Osteocyte (in vitro differentiated cells): ENCODE measurements at regions not wholly inside any gene's neighbourhood (a gene's known extent, or its start where the extent isn't known, plus 50 kb on each side); places are given as distances from the start of the nearest gene placed in this dataset.

Experiments
- DNase-seq: peaks from one replicate; pipeline ENCODE4 v3.0.0; 2021; ENCODE audit warnings: mixed read lengths; ENCODE audit not compliant: unreplicated experiment; ENCODE audit errors: extremely low spot score
- H3K27ac Mint-ChIP-seq: one replicate; pipeline ENCODE4 v1.8.0; 2021; ENCODE audit warnings: mild to moderate bottlenecking, mixed read lengths; ENCODE audit not compliant: unreplicated experiment
- H3K27me3 Mint-ChIP-seq: one replicate; pipeline ENCODE4 v1.8.0; 2021; ENCODE audit warnings: mixed read lengths; ENCODE audit not compliant: unreplicated experiment
- H3K36me3 Mint-ChIP-seq: one replicate; pipeline ENCODE4 v1.8.0; 2021; ENCODE audit warnings: mixed read lengths; ENCODE audit not compliant: unreplicated experiment
- H3K4me1 Mint-ChIP-seq: one replicate; pipeline ENCODE4 v1.8.0; 2021; ENCODE audit warnings: mixed read lengths; ENCODE audit not compliant: unreplicated experiment
- H3K4me3 Mint-ChIP-seq: one replicate; pipeline ENCODE4 v1.8.0; 2021; ENCODE audit warnings: mild to moderate bottlenecking, moderate library complexity, mixed read lengths; ENCODE audit not compliant: unreplicated experiment
- H3K9me3 Mint-ChIP-seq: one replicate; pipeline ENCODE4 v1.8.0; 2021; ENCODE audit warnings: mixed read lengths; ENCODE audit not compliant: unreplicated experiment
- CTCF ChIP-seq: fragments of 200-600 bp; sonication (generic); IDR thresholded peaks from 2 replicates; pipeline ENCODE4 v1.5.0; 2021; ENCODE audit warnings: antibody characterized with exemption, mild to moderate bottlenecking, moderate library complexity

GRCh38 chr9:38254756-38255155 is 137.7 kb upstream of the ALDH1B1 start:
- Mint-ChIP-seq H3K9me3 (peaks cover 1% of the 10 kb centered on the region), H3K27ac (no peak overlapping the region), H3K27me3 (peaks cover 18% of the 10 kb centered on the region), H3K36me3 (no peaks in the 10 kb centered on the region), H3K4me3 (no peak overlapping the region), H3K4me1 (no peaks in the 10 kb centered on the region)
- DNase-seq, result peak; percentile 25
- TF ChIP-seq CTCF, result no peak

GRCh38 chr9:38254151-38254550 is 138.4 kb upstream of the ALDH1B1 start:
- Mint-ChIP-seq H3K36me3 (no peaks in the 10 kb centered on the region), H3K4me3 (no peak overlapping the region), H3K9me3 (no peaks in the 10 kb centered on the region), H3K27me3 (peaks cover 14% of the 10 kb centered on the region), H3K27ac (no peak overlapping the region), H3K4me1 (no peaks in the 10 kb centered on the region)
- peak; percentile 60 for DNase-seq
- no peak for TF ChIP-seq CTCF

- Mint-ChIP-seq H3K27ac (no peak overlapping the region), H3K36me3 (no peaks in the 10 kb centered on the region), H3K27me3 (peaks cover 18% of the 10 kb centered on the region), H3K4me3 (no peak overlapping the region), H3K4me1 (no peaks in the 10 kb centered on the region), H3K9me3 (no peaks in the 10 kb centered on the region)
- TF ChIP-seq CTCF, result no peak
- DNase-seq, result peak; percentile 70
These were observed 139.3 kb upstream of the ALDH1B1 start for GRCh38 chr9:38253200-38253599.

GRCh38 chr9:38251036-38251860 is 141.3 kb upstream of the ALDH1B1 start:
- Mint-ChIP-seq H3K36me3 (no peaks in the 10 kb centered on the region), H3K27me3 (peaks cover 34% of the 10 kb centered on the region), H3K27ac (no peak overlapping the region), H3K4me3 (no peak overlapping the region), H3K9me3 (no peaks in the 10 kb centered on the region), H3K4me1 (no peaks in the 10 kb centered on the region)
- DNase-seq, result peak; percentile 49
- no peak for TF ChIP-seq CTCF

GRCh38 chr9:38250279-38251035 is 142.0 kb upstream of the ALDH1B1 start:
- Mint-ChIP-seq H3K36me3 (no peaks in the 10 kb centered on the region), H3K27ac (no peak overlapping the region), H3K27me3 (peaks cover 34% of the 10 kb centered on the region), H3K9me3 (no peaks in the 10 kb centered on the region), H3K4me1 (no peaks in the 10 kb centered on the region), H3K4me3 (no peak overlapping the region)
- DNase-seq, result peak; percentile 51
- TF ChIP-seq CTCF, result no peak
